Transverse colon (tissue), 4 donors: ENCODE measurements at regions not wholly inside any gene's neighbourhood (a gene's known extent, or its start where the extent isn't known, plus 50 kb on each side); places are given as distances from the start of the nearest gene placed in this dataset.

Experiments used
- DNase-seq: peaks from one replicate; pipeline ENCODE4 v3.0.0-alpha.2; 2019
- H3K27ac ChIP-seq, 4 donors: fragments of 200-600 bp; sonication (generic); 2 replicates each; pipeline ENCODE4 v1.5.1; 2016 to 2018; ENCODE audit warnings: inconsistent platforms in 4 of 4
- H3K27me3 ChIP-seq: fragments of 200-600 bp; sonication (generic); 2 replicates; pipeline ENCODE4 v1.5.1; 2017; ENCODE audit warnings: inconsistent platforms
- H3K36me3 ChIP-seq, 4 donors: fragments of 200-600 bp; sonication (generic); 2 replicates each; pipeline ENCODE4 v1.5.1; 2017 to 2019; ENCODE audit warnings: inconsistent platforms in 4 of 4
- H3K4me1 ChIP-seq, 4 donors: fragments of 200-600 bp; sonication (generic); 2 replicates each; pipeline ENCODE4 v1.5.1; 2017 to 2020; ENCODE audit warnings: inconsistent platforms in 4 of 4
- H3K4me3 ChIP-seq, 4 donors: fragments of 200-600 bp; sonication (generic); 1 replicate in 1 of 4; 2 replicates in 3 of 4; pipeline versions ENCODE4 v1.5.1 to v1.6.1; 2017 to 2019; ENCODE audit warnings: inconsistent platforms in 4 of 4
- H3K9me3 ChIP-seq, 2 donors: fragments of 200-600 bp; sonication (generic); 2 replicates each; pipeline ENCODE4 v1.5.1; 2017 to 2019; ENCODE audit warnings: inconsistent platforms in 2 of 2
- EP300 ChIP-seq: sonication (generic); formaldehyde crosslinking; IDR thresholded peaks from one replicate; pipeline ENCODE4 v1.6.1; 2017; ENCODE audit warnings: antibody characterized with exemption, low read depth
- POLR2A ChIP-seq: fragments of 450-650 bp; IDR thresholded peaks from one replicate; pipeline ENCODE4 v1.6.1; 2016; ENCODE audit warnings: antibody characterized with exemption, mild to moderate bottlenecking, moderate library complexity
- POLR2AphosphoS5 ChIP-seq, 3 donors: sonication (generic); formaldehyde crosslinking; IDR thresholded peaks; one replicate each; pipeline ENCODE4 v1.6.1; 2016; ENCODE audit warnings: antibody characterized with exemption in 3 of 3
- WGBS, 2 donors: methylation state at CpG; one replicate each; pipeline ENCODE4 v1.1.5; 2018; ENCODE audit warnings: low coverage in 1 of 2; 5-methylcytosine and 5-hydroxymethylcytosine counted together
- in situ Hi-C, 4 donors: fragments of 200-750 bp; cut with MboI; loops; one replicate each; pipeline versions ENCODE4 v1.15.0 to v1.15.1; 2017; ENCODE audit warnings: low sequenced_read_pairs in 3 of 4, low pct_ligation_motif_present in 1 of 4, low pct_unique_long_range_greater_than_20kb in 1 of 4
- intact Hi-C: fragments of 100-400 bp; cut with DNase I; formaldehyde crosslinking; loops from one replicate; pipeline ENCODE4 v1.15.1; 2023; ENCODE audit warnings: low total_unique reads
- TF ChIP-seq, protein P1 (sequence below), 5 experiments: fragments of 200-600 bp in 3 of 5; fragments of 450-650 bp in 2 of 5; sonication (generic) in 3 of 5; IDR thresholded peaks; 1 replicate in 2 of 5; 2 replicates in 3 of 5; pipeline ENCODE4 v1.5.1; 2016 to 2017; ENCODE audit warnings: antibody characterized with exemption in 5 of 5, inconsistent platforms in 3 of 5, mild to moderate bottlenecking in 2 of 5, moderate library complexity in 1 of 5

DNA sequence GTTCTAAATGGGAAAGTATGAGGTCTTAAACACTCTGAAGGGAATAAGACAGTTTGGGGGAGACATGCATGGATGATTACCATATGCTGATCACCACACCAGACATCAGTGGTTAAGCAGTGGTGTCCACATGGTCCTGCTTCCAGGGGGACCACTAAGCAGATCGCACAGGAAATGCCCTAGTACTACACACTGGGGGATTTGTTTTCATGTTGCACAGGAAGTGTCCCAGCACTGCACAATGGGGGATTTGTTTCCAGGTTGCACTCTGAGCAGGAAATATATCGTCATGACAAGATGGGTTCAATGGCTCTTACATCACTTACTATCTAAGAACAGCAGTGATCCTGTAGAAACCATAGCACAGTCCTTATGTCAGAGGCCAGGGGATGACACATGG lies 245.5 kb downstream of the BCL11B start:
- TF ChIP-seq POLR2A (no peak), POLR2AphosphoS5 (IDR thresholded peaks at IDR 0.05) (no peak), EP300 (no peak)
- TF ChIP-seq, protein P1, sequence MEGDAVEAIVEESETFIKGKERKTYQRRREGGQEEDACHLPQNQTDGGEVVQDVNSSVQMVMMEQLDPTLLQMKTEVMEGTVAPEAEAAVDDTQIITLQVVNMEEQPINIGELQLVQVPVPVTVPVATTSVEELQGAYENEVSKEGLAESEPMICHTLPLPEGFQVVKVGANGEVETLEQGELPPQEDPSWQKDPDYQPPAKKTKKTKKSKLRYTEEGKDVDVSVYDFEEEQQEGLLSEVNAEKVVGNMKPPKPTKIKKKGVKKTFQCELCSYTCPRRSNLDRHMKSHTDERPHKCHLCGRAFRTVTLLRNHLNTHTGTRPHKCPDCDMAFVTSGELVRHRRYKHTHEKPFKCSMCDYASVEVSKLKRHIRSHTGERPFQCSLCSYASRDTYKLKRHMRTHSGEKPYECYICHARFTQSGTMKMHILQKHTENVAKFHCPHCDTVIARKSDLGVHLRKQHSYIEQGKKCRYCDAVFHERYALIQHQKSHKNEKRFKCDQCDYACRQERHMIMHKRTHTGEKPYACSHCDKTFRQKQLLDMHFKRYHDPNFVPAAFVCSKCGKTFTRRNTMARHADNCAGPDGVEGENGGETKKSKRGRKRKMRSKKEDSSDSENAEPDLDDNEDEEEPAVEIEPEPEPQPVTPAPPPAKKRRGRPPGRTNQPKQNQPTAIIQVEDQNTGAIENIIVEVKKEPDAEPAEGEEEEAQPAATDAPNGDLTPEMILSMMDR (IDR thresholded peaks at IDR 0.05), result no peak
- WGBS, 2 donors, result 38 to 57% methylated on average over 1 to 2 of the region's 2 CpGs
- no peak overlapping the region for H3K4me3 ChIP-seq
- no peaks in the 10 kb centered on the region for H3K4me1 ChIP-seq
- no peaks in the 10 kb centered on the region for H3K36me3 ChIP-seq
- no peaks in the 10 kb centered on the region for H3K9me3 ChIP-seq
- in situ Hi-C loops (no loop called here), intact Hi-C loops (no loop called here)
- no peak for DNase-seq
- no peaks in the 10 kb centered on the region for H3K27me3 ChIP-seq
- no peak overlapping the region for H3K27ac ChIP-seq

DNA sequence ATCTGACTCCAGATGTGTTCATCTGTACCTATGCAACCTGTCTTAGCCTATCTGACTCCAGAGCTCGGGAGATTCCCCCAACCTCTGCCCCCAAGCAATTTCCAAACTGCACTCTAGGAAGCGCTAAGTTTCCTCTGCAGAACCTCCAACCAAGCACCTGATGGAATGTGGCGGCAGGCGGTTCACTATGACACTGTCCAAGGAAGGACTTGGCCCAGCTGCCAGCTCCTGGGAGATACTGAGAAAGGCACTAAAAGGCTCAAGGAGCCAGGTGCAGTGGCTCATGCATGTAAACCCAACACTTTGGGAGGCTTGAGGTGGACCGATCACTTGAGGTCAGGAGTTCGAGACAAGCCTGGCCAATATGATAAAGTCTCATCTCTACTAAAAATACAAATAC lies 244.0 kb downstream of the BCL11B start:
- no peak for DNase-seq
- WGBS, 2 donors, result 73 to 78% methylated on average over 3 to 6 of the region's 6 CpGs
- Histone ChIP-seq H3K4me1 (no peaks in the 10 kb centered on the region), H3K27ac (no peak overlapping the region), H3K4me3 (no peak overlapping the region), H3K36me3 (no peaks in the 10 kb centered on the region), H3K9me3 (no peaks in the 10 kb centered on the region), H3K27me3 (no peaks in the 10 kb centered on the region)
- in situ Hi-C loops, result no loop called here
- TF ChIP-seq, protein P1 (IDR thresholded peaks at IDR 0.05), result no peak
- no peak for TF ChIP-seq EP300
- TF ChIP-seq POLR2AphosphoS5 (IDR thresholded peaks at IDR 0.05), result no peak
- no peak for TF ChIP-seq POLR2A
- intact Hi-C loops, result no loop called here

DNA sequence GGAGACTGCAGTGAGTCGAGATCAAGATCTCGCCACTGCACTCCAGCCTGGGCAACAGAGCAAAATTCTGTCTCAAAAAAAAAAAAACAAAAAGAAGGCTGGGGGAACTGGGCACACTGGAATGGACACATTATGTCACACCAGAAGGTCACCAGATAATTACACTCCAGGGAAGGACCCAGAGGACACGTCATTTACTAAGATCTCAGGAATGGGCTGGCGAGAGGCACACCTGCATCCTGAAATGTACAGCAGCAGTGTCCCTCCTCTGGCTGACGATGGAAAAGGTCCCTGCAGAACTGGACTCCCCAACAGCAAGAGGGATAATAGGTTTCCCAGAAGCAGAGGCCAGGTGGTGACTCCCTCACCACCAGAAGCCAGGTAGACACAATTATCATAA lies 243.5 kb downstream of the BCL11B start:
- Histone ChIP-seq H3K9me3 (no peaks in the 10 kb centered on the region), H3K27me3 (no peaks in the 10 kb centered on the region), H3K27ac (no peak overlapping the region), H3K4me1 (no peaks in the 10 kb centered on the region), H3K36me3 (no peaks in the 10 kb centered on the region), H3K4me3 (no peak overlapping the region)
- whole genome bisulfite sequencing, 2 donors, result 83 to 94% methylated on average over 3 to 5 of the region's 5 CpGs
- in situ Hi-C loops, result no loop called here
- TF ChIP-seq, protein P1 (IDR thresholded peaks at IDR 0.05), result no peak
- TF ChIP-seq EP300, result no peak
- TF ChIP-seq POLR2A, result no peak
- TF ChIP-seq POLR2AphosphoS5 (IDR thresholded peaks at IDR 0.05), result no peak
- DNase-seq, result no peak
- intact Hi-C loops, result no loop called here

DNA sequence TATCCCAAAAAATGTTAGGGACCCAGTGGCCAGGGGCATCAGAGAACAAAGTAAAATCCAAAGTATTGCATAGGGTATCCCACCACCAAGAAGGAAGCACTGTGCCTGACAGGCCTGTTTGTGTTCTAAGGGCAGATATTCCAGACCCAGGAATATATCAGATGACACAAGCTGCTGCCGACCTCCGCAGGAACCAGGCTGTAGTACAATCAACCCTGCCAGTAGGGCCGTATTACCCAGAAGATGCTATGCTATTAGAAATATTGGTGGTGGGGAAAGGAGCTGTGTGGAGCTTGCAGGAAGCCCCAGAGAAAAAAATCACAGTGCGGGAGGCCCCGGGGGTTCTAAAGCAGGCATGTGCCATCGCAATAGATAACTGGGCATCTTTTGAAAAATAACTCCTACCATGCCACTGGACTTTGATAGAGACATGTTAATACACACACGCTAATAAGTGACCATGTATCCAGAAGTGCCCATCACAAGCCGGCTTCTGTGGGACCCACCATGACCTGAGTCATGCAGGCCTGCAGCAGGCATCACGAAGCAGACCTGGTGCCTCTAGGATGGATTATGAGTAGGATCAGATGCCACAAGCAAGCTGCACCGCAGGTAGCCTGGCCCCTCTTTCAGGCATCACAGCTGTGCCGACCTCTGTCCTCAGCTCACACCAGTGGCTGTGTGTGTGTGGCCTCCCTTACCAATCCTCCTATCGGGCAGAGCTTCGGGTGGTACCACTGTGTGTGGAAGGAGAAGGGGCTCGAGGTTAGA lies 242.7 kb downstream of the BCL11B start:
- WGBS, 2 donors, result 77% methylated on average over 5 to 14 of the region's 14 CpGs
- in situ Hi-C loops, result no loop called here
- intact Hi-C loops, result no loop called here

More for the DNA sequence above, 242.7 kb downstream of the BCL11B start:
- TF ChIP-seq POLR2AphosphoS5 (IDR thresholded peaks at IDR 0.05) (no peak), POLR2A (no peak), EP300 (no peak)
- TF ChIP-seq, protein P1 (IDR thresholded peaks at IDR 0.05), result no peak
- Histone ChIP-seq H3K4me1 (no peaks in the 10 kb centered on the region), H3K27me3 (no peaks in the 10 kb centered on the region), H3K36me3 (no peaks in the 10 kb centered on the region), H3K27ac (no peak overlapping the region), H3K4me3 (no peak overlapping the region), H3K9me3 (no peaks in the 10 kb centered on the region)
- no peak for DNase-seq
